OCI-LY3 (cell line): ENCODE measurements at regions not wholly inside any gene's neighbourhood (a gene's known extent, or its start where the extent isn't known, plus 50 kb on each side); places are given as distances from the start of the nearest gene placed in this dataset.

Experiments used
- H2AFZ ChIP-seq: fragments of 200-600, 300-600 bp; shearing (Covaris generic); 2 replicates; pipeline ENCODE4 v1.6.0; 2014; ENCODE audit warnings: antibody characterized with exemption, low read depth, low read length
- H3K27ac ChIP-seq: fragments of 200-600, 300-600 bp; sonication (generic); 2 replicates; pipeline ENCODE4 v1.5.1; 2014; ENCODE audit warnings: mild to moderate bottlenecking, low read length, moderate library complexity, mixed read lengths
- H3K27me3 ChIP-seq: fragments of 200-600, 300-600 bp; sonication (generic); 2 replicates; pipeline ENCODE4 v1.6.1; 2014; ENCODE audit warnings: low read depth, low read length, mixed read lengths
- H3K36me3 ChIP-seq: fragments of 200-600, 300-600 bp; sonication (generic); replicated peaks from 2 replicates; pipeline ENCODE3; 2014; ENCODE audit warnings: low read depth, low read length, mixed read lengths
- H3K4me1 ChIP-seq: fragments of 300-600, 200-600 bp; sonication (generic); 2 replicates; pipeline ENCODE4 v1.6.1; 2014; ENCODE audit warnings: low read length, mixed read lengths
- H3K4me2 ChIP-seq: fragments of 200-600, 300-600 bp; sonication (generic); 2 replicates; pipeline ENCODE4 v1.6.1; 2014; ENCODE audit warnings: low read length, mixed read lengths
- H3K4me3 ChIP-seq: fragments of 300-600, 200-600 bp; sonication (generic); 2 replicates; pipeline ENCODE4 v1.5.1; 2014; ENCODE audit warnings: antibody characterized with exemption, mild to moderate bottlenecking, low read length, moderate library complexity
- H3K79me2 ChIP-seq: fragments of 300-600, 200-600 bp; shearing (Covaris generic); 2 replicates; pipeline ENCODE4 v1.6.1; 2014; ENCODE audit warnings: mild to moderate bottlenecking, low read length, mixed read lengths
- H3K9ac ChIP-seq: fragments of 300-600, 200-600 bp; shearing (Covaris generic); 2 replicates; pipeline ENCODE4 v1.6.0; 2014; ENCODE audit warnings: mild to moderate bottlenecking, low read length, moderate library complexity
- H3K9me3 ChIP-seq: fragments of 200-600, 300-600 bp; shearing (Covaris generic); 2 replicates; pipeline ENCODE4 v1.6.1; 2014; ENCODE audit warnings: low read length, mixed read lengths; ENCODE audit not compliant: insufficient read depth
- H4K20me1 ChIP-seq: fragments of 200-600, 300-600 bp; sonication (generic); 2 replicates; pipeline ENCODE4 v1.6.1; 2016; ENCODE audit warnings: low read length, mixed read lengths; ENCODE audit not compliant: insufficient read depth
- EZH2phosphoT487 ChIP-seq: fragments of 200-600 bp; shearing (Covaris generic); IDR thresholded peaks from 2 replicates; pipeline ENCODE4 v1.6.1; 2018; ENCODE audit warnings: antibody characterized with exemption, mixed run types, low read depth
- TF ChIP-seq, protein P1 (sequence below): fragments of 200-600, 300-600 bp; sonication (generic); IDR thresholded peaks from 2 replicates; pipeline ENCODE4 v1.5.1; 2014; ENCODE audit warnings: antibody characterized with exemption, low read length, low read depth

DNA sequence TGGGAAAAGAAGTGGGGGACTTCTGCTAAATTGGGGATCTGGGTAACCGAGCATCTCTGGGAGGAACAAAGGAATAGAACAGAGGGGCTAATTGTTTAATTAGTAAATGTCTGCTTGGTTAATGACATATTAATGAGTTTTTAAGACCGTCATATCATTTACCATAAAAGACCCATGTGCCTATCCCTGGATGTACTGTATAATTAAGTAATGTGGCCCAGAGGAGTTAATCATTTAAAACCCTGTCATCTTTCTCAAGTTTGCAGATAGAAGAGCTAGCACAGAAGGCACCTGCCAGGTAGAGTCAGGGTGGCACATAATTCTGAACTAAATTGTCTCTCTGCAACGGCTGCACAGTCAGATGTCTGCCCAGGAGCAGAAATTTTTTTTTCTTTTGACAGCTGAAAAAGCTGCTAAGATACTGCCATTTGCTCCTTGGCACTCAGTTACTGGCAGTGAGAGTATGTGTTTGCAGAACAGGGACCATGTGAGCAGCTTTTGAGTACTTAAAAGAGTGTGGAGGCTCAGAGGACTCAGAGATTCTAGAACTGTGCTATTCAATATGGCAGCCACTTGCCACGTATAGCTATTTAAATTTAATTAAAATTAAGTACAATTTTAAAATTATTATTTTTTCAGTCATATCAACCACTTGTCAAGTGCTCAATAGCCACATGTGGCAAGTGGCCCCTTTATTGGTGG, 202.7 kb upstream of the SLC35B3 start:
- H3K79me2 ChIP-seq, result no peaks in the 10 kb centered on the region
- H4K20me1 ChIP-seq, result no peaks in the 10 kb centered on the region
- no peaks in the 10 kb centered on the region for H3K27me3 ChIP-seq
- no peaks in the 10 kb centered on the region for H3K4me1 ChIP-seq
- no peak overlapping the region for H3K4me2 ChIP-seq
- H3K36me3 ChIP-seq, result no peaks in the 10 kb centered on the region
- no peak overlapping the region for H2AFZ ChIP-seq
- H3K9ac ChIP-seq, result no peak overlapping the region
- H3K9me3 ChIP-seq, result no peaks in the 10 kb centered on the region
- TF ChIP-seq, protein P1, sequence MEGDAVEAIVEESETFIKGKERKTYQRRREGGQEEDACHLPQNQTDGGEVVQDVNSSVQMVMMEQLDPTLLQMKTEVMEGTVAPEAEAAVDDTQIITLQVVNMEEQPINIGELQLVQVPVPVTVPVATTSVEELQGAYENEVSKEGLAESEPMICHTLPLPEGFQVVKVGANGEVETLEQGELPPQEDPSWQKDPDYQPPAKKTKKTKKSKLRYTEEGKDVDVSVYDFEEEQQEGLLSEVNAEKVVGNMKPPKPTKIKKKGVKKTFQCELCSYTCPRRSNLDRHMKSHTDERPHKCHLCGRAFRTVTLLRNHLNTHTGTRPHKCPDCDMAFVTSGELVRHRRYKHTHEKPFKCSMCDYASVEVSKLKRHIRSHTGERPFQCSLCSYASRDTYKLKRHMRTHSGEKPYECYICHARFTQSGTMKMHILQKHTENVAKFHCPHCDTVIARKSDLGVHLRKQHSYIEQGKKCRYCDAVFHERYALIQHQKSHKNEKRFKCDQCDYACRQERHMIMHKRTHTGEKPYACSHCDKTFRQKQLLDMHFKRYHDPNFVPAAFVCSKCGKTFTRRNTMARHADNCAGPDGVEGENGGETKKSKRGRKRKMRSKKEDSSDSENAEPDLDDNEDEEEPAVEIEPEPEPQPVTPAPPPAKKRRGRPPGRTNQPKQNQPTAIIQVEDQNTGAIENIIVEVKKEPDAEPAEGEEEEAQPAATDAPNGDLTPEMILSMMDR, result no peak
- no peak for TF ChIP-seq EZH2phosphoT487
- H3K27ac ChIP-seq, result no peak overlapping the region
- no peak overlapping the region for H3K4me3 ChIP-seq

DNA sequence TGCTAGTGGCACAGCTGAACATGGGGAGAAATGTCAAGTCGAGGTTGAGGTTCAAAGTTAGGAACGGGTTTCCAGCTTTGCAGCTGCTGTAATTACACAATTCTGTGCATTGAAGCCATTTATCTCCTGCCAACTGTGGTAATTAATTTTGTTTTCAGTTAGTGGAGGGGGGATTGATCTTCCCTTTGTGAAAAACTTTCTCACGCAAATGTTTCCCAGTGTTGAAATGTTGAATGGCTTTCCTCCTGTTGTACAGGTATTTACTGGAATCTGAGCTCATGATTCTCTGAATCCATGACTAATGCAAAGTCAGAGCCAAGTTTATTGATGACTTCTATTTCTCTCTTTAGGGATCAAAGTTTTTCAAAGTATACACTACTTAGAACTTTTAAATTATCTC, 198.4 kb upstream of the SLC35B3 start:
- TF ChIP-seq EZH2phosphoT487, result no peak
- TF ChIP-seq, protein P1, result no peak
- no peaks in the 10 kb centered on the region for H3K36me3 ChIP-seq
- no peaks in the 10 kb centered on the region for H4K20me1 ChIP-seq

DNA sequence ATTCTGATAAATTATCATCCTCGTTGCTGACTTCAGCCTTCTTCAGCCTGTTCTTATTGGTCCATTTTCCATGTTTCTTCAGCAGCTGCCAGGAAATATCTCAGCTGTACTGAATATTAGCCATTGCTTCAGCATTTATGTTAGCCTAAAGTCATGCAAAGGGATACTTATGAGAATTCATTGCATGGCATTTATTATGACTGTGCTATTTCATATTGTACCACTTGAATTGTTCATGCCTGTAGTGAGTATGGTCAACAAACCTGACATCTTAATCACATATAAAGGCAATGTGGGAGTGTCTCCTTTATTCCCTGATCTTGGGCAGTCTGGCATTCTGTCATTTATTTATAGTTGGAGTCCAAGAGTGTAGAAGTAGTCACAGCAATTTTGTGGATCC, 193.4 kb upstream of the SLC35B3 start:
- no peak overlapping the region for H3K27ac ChIP-seq
- H3K9me3 ChIP-seq, result no peaks in the 10 kb centered on the region
- no peaks in the 10 kb centered on the region for H4K20me1 ChIP-seq
- no peaks in the 10 kb centered on the region for H3K36me3 ChIP-seq
- H3K4me2 ChIP-seq, result no peak overlapping the region
- peaks cover 16% of the 10 kb centered on the region for H3K4me1 ChIP-seq
- no peak overlapping the region for H3K4me3 ChIP-seq
- H3K79me2 ChIP-seq, result no peaks in the 10 kb centered on the region
- TF ChIP-seq EZH2phosphoT487, result no peak
- TF ChIP-seq, protein P1, result no peak
- no peak overlapping the region for H2AFZ ChIP-seq
- H3K27me3 ChIP-seq, result no peaks in the 10 kb centered on the region
- no peak overlapping the region for H3K9ac ChIP-seq

More for the DNA sequence above, 198.4 kb upstream of the SLC35B3 start:
- H3K9me3 ChIP-seq, result no peaks in the 10 kb centered on the region
- no peaks in the 10 kb centered on the region for H3K79me2 ChIP-seq
- no peak overlapping the region for H3K9ac ChIP-seq
- H3K27me3 ChIP-seq, result no peaks in the 10 kb centered on the region
- H3K4me2 ChIP-seq, result no peak overlapping the region
- no peak overlapping the region for H2AFZ ChIP-seq
- no peak overlapping the region for H3K27ac ChIP-seq
- no peak overlapping the region for H3K4me3 ChIP-seq
- no peaks in the 10 kb centered on the region for H3K4me1 ChIP-seq

DNA sequence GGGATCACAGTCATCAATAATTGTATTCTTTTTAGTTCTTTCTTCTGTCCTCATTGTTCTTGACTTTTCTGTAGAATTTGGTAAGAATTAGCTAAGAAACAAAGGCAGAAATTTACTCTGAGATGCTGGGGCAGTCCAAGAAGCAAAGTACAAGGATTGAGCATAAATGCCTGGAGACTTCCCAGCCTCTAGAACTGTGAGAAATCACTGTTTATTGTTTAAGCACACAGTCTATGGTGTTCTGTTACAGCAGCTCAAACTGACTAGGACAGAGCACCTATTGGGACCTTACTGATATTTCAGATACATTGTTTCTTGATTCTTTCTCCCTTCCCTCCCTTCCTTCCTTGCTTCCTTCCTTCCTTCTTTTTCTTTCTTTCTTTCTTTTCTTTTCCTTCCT, 192.7 kb upstream of the SLC35B3 start:
- Histone ChIP-seq H4K20me1 (no peaks in the 10 kb centered on the region), H3K36me3 (no peaks in the 10 kb centered on the region), H3K4me2 (peak overlapping the region; percentile 60), H2AFZ (no peak overlapping the region), H3K27me3 (no peaks in the 10 kb centered on the region), H3K79me2 (no peaks in the 10 kb centered on the region), H3K4me1 (peaks cover 16% of the 10 kb centered on the region), H3K9ac (no peak overlapping the region), H3K9me3 (no peaks in the 10 kb centered on the region), H3K27ac (0 out of 2 replicates have a peak overlapping the region, but pooled peaks have one; percentile 32), H3K4me3 (no peak overlapping the region)
- TF ChIP-seq, protein P1, result no peak
- TF ChIP-seq EZH2phosphoT487, result no peak
